ENCODE measurements at regions not wholly inside any gene's neighbourhood (a gene's known extent, or its start where the extent isn't known, plus 50 kb on each side); places are given as distances from the start of the nearest gene placed in this dataset.
"Not testable (repeated sequence)": the region's sequence is repeated elsewhere in the genome, so short reads cannot be mapped to it uniquely, and the experiment has no call there.

DNA sequence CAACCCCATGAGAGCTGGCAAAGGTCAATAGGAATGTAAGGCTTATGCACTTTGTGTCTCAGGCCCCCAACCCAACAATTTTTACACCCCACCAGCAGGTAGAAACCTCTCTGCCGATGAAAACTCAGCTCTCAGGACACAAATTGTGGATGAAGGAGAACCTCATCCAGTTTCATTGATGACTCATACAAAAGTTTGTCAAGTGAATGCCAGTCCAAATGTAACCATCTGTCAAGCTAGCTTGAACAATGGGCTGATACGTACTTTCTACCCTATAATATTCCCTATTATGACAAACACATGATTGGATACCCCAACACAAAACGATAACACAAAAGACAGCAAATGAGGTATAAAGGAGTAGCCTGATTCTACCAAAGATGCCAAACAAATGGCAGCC, 321.2 kb upstream of the TMEFF2 start:
- Histone ChIP-seq H2BK120ac (ENCODE audit: low read depth, low read length) (no peak overlapping the region), H3K27me3 (ENCODE audit: control insufficient read depth in 1 of 2, insufficient read depth in 1 of 2, low read length in 2 of 2) (no peaks in the 10 kb centered on the region), H3K79me1 (replicated peaks; ENCODE audit: low read length, poor library complexity, severe bottlenecking) (no peaks in the 10 kb centered on the region), H3K18ac (ENCODE audit: low read depth in 1 of 2, low read length in 2 of 2) (no peak overlapping the region), H3K36me3 (ENCODE audit: control insufficient read depth in 1 of 2, insufficient read depth in 2 of 2, low read depth in 1 of 2, low read length in 2 of 2) (no peaks in the 10 kb centered on the region), H3K4me3 (ENCODE audit: insufficient read depth in 1 of 2, low read depth in 1 of 2, low read length in 2 of 2) (no peak overlapping the region), H2BK12ac (ENCODE audit: low read length in 2 of 2) (no peak overlapping the region), H2BK5ac (ENCODE audit: low read depth, low read length, poor library complexity, severe bottlenecking) (no peak overlapping the region), H3K4me2 (ENCODE audit: low read length, poor library complexity, severe bottlenecking) (no peak overlapping the region), H2AK5ac (ENCODE audit: low read length, severe bottlenecking) (no peak overlapping the region), H3K27ac (ENCODE audit: low read length, poor library complexity, severe bottlenecking) (no peak overlapping the region), H3K4me1 (ENCODE audit: control insufficient read depth, insufficient read depth, low read depth, low read length) (no peaks in the 10 kb centered on the region), H3K4ac (ENCODE audit: low read depth in 1 of 2, low read length in 2 of 2) (no peak overlapping the region), H4K8ac (ENCODE audit: low read length) (no peak overlapping the region), H3K14ac (ENCODE audit: low read length in 2 of 2) (no peak overlapping the region), H3K23ac (ENCODE audit: low read length in 2 of 2) (no peak overlapping the region), H3K9me3 (ENCODE audit: control insufficient read depth, low read length) (no peaks in the 10 kb centered on the region), H3K9ac (ENCODE audit: low read length) (no peak overlapping the region), H4K91ac (ENCODE audit: low read length) (no peak overlapping the region), H2BK15ac (ENCODE audit: low read depth, poor library complexity, severe bottlenecking) (no peak overlapping the region), H2AFZ (ENCODE audit: low read depth, low read length) (no peak overlapping the region)
- WGBS: 88% methylated on average over 3 of the region's 3 CpGs
- DNase-seq: no peak

DNA sequence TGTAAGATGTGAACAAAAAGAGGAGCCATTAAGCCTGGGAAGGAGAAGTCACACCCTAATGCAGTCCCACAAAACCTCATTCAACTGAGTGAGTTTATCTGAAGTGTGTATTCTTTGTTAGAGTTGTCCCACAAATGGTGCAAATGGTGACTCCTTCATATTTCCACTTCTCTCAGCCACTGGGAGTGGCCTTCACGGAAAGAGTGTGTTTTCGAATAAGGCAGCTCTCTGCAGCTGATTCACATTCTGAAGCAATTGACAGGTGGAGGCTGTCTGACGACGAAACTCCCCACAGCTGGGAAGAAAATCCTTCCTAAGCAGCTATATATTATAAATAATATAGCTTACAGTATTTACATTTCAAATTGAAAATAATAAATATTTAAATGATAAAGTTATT, 318.8 kb upstream of the TMEFF2 start:
- no peak overlapping the region for H2BK120ac ChIP-seq (ENCODE audit: low read depth, low read length)
- H3K9ac ChIP-seq (ENCODE audit: low read length): no peak overlapping the region
- H2BK15ac ChIP-seq (ENCODE audit: low read depth, poor library complexity, severe bottlenecking): no peak overlapping the region
- no peak overlapping the region for H3K14ac ChIP-seq (ENCODE audit: low read length in 2 of 2)
- DNase-seq: no peak
- no peaks in the 10 kb centered on the region for H3K27me3 ChIP-seq (ENCODE audit: control insufficient read depth in 1 of 2, insufficient read depth in 1 of 2, low read length in 2 of 2)
- H3K36me3 ChIP-seq (ENCODE audit: control insufficient read depth in 1 of 2, insufficient read depth in 2 of 2, low read depth in 1 of 2, low read length in 2 of 2): no peaks in the 10 kb centered on the region
- no peak overlapping the region for H4K91ac ChIP-seq (ENCODE audit: low read length)
- H2BK5ac ChIP-seq (ENCODE audit: low read depth, low read length, poor library complexity, severe bottlenecking): no peak overlapping the region
- 95% methylated on average over 2 of the region's 4 CpGs for WGBS
- no peak overlapping the region for H3K4me3 ChIP-seq (ENCODE audit: insufficient read depth in 1 of 2, low read depth in 1 of 2, low read length in 2 of 2)
- no peak overlapping the region for H2BK12ac ChIP-seq (ENCODE audit: low read length in 2 of 2)
- no peaks in the 10 kb centered on the region for H3K79me1 ChIP-seq (replicated peaks; ENCODE audit: low read length, poor library complexity, severe bottlenecking)
- H3K27ac ChIP-seq (ENCODE audit: low read length, poor library complexity, severe bottlenecking): no peak overlapping the region
- H3K4ac ChIP-seq (ENCODE audit: low read depth in 1 of 2, low read length in 2 of 2): no peak overlapping the region
- H3K23ac ChIP-seq (ENCODE audit: low read length in 2 of 2): no peak overlapping the region
- no peaks in the 10 kb centered on the region for H3K4me1 ChIP-seq (ENCODE audit: control insufficient read depth, insufficient read depth, low read depth, low read length)
- H3K18ac ChIP-seq (ENCODE audit: low read depth in 1 of 2, low read length in 2 of 2): no peak overlapping the region
- no peaks in the 10 kb centered on the region for H3K9me3 ChIP-seq (ENCODE audit: control insufficient read depth, low read length)
- no peak overlapping the region for H2AK5ac ChIP-seq (ENCODE audit: low read length, severe bottlenecking)
- H4K8ac ChIP-seq (ENCODE audit: low read length): no peak overlapping the region
- no peak overlapping the region for H3K4me2 ChIP-seq (ENCODE audit: low read length, poor library complexity, severe bottlenecking)
- H2AFZ ChIP-seq (ENCODE audit: low read depth, low read length): no peak overlapping the region

DNA sequence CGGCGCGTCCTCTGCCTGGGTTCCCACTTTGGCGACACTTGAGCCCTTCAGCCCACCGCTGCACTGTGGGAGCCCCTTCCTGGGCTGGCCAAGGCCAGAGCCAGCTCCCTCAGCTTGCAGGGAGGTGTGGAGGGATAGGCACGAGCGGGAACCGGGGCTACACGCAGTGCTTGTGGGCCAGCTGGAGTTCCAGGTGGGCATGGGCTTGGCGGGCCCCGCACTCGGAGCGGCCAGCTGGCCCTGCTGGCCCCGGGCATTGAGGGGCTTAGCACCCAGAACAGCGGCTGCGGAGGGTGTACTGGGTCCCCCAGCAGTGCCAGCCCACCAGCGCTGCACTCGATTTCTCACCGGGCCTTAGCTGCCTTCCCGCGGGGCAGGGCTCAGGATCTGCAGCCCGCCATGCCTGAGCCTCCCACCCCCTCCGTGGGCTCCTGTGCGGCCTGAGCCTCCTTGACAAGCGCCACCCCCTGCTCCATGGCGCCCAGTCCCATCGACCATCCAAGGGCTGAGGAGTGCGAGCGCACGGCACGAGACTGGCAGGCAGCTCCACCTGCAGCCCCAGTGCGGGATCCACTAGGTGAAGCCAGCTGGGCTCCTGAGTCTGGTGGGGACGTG, 313.2 kb upstream of the TMEFF2 start:
- H2BK5ac ChIP-seq (ENCODE audit: low read depth, low read length, poor library complexity, severe bottlenecking); DNase-seq; H3K79me1 ChIP-seq (replicated peaks; ENCODE audit: low read length, poor library complexity, severe bottlenecking); H4K8ac ChIP-seq (ENCODE audit: low read length); H2BK120ac ChIP-seq (ENCODE audit: low read depth, low read length); H3K4ac ChIP-seq (ENCODE audit: low read depth in 1 of 2, low read length in 2 of 2); H3K4me2 ChIP-seq (ENCODE audit: low read length, poor library complexity, severe bottlenecking); H2AK5ac ChIP-seq (ENCODE audit: low read length, severe bottlenecking); H3K27me3 ChIP-seq (ENCODE audit: control insufficient read depth in 1 of 2, insufficient read depth in 1 of 2, low read length in 2 of 2); H3K9ac ChIP-seq (ENCODE audit: low read length); H3K27ac ChIP-seq (ENCODE audit: low read length, poor library complexity, severe bottlenecking); H2BK15ac ChIP-seq (ENCODE audit: low read depth, poor library complexity, severe bottlenecking); H3K9me3 ChIP-seq (ENCODE audit: control insufficient read depth, low read length); H3K4me3 ChIP-seq (ENCODE audit: insufficient read depth in 1 of 2, low read depth in 1 of 2, low read length in 2 of 2); H2BK12ac ChIP-seq (ENCODE audit: low read length in 2 of 2); H3K14ac ChIP-seq (ENCODE audit: low read length in 2 of 2); H3K23ac ChIP-seq (ENCODE audit: low read length in 2 of 2); H2AFZ ChIP-seq (ENCODE audit: low read depth, low read length); H3K18ac ChIP-seq (ENCODE audit: low read depth in 1 of 2, low read length in 2 of 2); H3K36me3 ChIP-seq (ENCODE audit: control insufficient read depth in 1 of 2, insufficient read depth in 2 of 2, low read depth in 1 of 2, low read length in 2 of 2); H4K91ac ChIP-seq (ENCODE audit: low read length); H3K4me1 ChIP-seq (ENCODE audit: control insufficient read depth, insufficient read depth, low read depth, low read length): not testable (repeated sequence)
- 94% methylated on average over 33 of the region's 33 CpGs for WGBS

DNA sequence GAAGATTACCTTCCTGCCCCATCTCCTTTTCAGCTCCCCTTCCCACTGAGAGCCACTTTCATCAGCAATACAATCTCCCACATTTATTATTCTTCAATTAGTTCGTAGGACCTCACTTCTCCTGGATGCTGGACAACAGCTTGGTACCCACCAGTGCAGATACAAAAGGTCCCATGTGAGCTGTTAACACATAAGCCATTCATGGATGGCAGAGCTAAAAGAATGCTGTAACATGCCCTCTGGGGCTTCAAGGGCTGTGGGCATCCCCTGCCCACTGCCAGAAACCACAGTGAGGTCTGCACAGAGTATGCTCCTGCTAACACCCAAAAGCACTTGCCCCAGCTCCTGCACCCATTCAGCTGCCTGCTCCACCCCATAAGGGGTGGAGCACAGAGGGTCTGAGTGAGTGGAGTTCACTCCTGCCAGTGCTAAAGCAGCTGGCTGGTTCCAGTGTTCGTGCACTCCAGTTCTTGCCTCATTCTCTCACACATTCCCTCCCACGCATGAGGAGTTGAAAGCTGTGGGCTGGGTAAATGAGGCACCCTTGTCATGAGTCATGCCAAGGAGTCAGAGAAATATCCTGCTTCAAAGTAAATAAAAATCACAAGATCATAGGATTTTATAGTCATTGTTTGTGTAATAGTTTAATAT, 305.9 kb upstream of the TMEFF2 start:
- 90% methylated on average over 1 of the region's 3 CpGs for whole genome bisulfite sequencing
- peaks cover 8% of the 10 kb centered on the region for H3K4me1 ChIP-seq (ENCODE audit: control insufficient read depth, insufficient read depth, low read depth, low read length)

More for the DNA sequence above, 305.9 kb upstream of the TMEFF2 start:
- DNase-seq: peak; percentile 79
- Histone ChIP-seq H3K23ac (ENCODE audit: low read length in 2 of 2) (no peak overlapping the region), H2BK120ac (ENCODE audit: low read depth, low read length) (no peak overlapping the region), H3K79me1 (replicated peaks; ENCODE audit: low read length, poor library complexity, severe bottlenecking) (no peaks in the 10 kb centered on the region), H3K9me3 (ENCODE audit: control insufficient read depth, low read length) (no peaks in the 10 kb centered on the region), H2AFZ (ENCODE audit: low read depth, low read length) (no peak overlapping the region), H2BK12ac (ENCODE audit: low read length in 2 of 2) (no peak overlapping the region), H4K8ac (ENCODE audit: low read length) (no peak overlapping the region), H3K4me2 (ENCODE audit: low read length, poor library complexity, severe bottlenecking) (no peak overlapping the region), H3K9ac (ENCODE audit: low read length) (no peak overlapping the region), H3K4ac (ENCODE audit: low read depth in 1 of 2, low read length in 2 of 2) (no peak overlapping the region), H2BK15ac (ENCODE audit: low read depth, poor library complexity, severe bottlenecking) (no peak overlapping the region), H3K18ac (ENCODE audit: low read depth in 1 of 2, low read length in 2 of 2) (no peak overlapping the region), H3K27ac (ENCODE audit: low read length, poor library complexity, severe bottlenecking) (no peak overlapping the region), H2BK5ac (ENCODE audit: low read depth, low read length, poor library complexity, severe bottlenecking) (no peak overlapping the region), H2AK5ac (ENCODE audit: low read length, severe bottlenecking) (no peak overlapping the region), H3K4me3 (ENCODE audit: insufficient read depth in 1 of 2, low read depth in 1 of 2, low read length in 2 of 2) (no peak overlapping the region), H4K91ac (ENCODE audit: low read length) (no peak overlapping the region), H3K36me3 (ENCODE audit: control insufficient read depth in 1 of 2, insufficient read depth in 2 of 2, low read depth in 1 of 2, low read length in 2 of 2) (no peaks in the 10 kb centered on the region), H3K27me3 (ENCODE audit: control insufficient read depth in 1 of 2, insufficient read depth in 1 of 2, low read length in 2 of 2) (no peaks in the 10 kb centered on the region), H3K14ac (ENCODE audit: low read length in 2 of 2) (no peak overlapping the region)
